ENCODE measurements at regions not wholly inside any gene's neighbourhood (a gene's known extent, or its start where the extent isn't known, plus 50 kb on each side); places are given as distances from the start of the nearest gene placed in this dataset.

- H3K4me3 ChIP-seq: no peak overlapping the region
- H3K9me3 ChIP-seq (replicated peaks; ENCODE audit: control insufficient read depth, insufficient read depth, low read depth, low read length): no peaks in the 10 kb centered on the region
- H3K4me1 ChIP-seq (replicated peaks in 1 of 2; ENCODE audit: control insufficient read depth in 2 of 2, insufficient read depth in 2 of 2, low read length in 2 of 2): no peaks in the 10 kb centered on the region
- no peak overlapping the region for H3K9ac ChIP-seq (ENCODE audit: insufficient read depth in 1 of 2, low read depth in 2 of 2, low read length in 2 of 2)
- POLR2A ChIA-PET: interaction anchor here (0.7 kb wide), 1 partner anchor 25 kb away, joined by 3 read pairs; no protein-coding TSS in a partner anchor
- no peaks in the 10 kb centered on the region for H3K36me3 ChIP-seq (ENCODE audit: control insufficient read depth, insufficient read depth, low read length)
- H3K9me1 ChIP-seq (ENCODE audit: control insufficient read depth, insufficient read depth, low read length): no peaks in the 10 kb centered on the region
- CTCF ChIA-PET (ENCODE audit: low intra/inter-chr PET ratio): no interaction called here
- intact Hi-C loops (cut with micrococcal nuclease): no loop called here
- no peak for DNase-seq (ENCODE audit: extremely low read depth in 1 of 4, low spot score in 3 of 4)
- FAIRE-seq: no peak
- BruUV-seq (replicated peaks): no TSS peak
- no peak overlapping the region for H3K27ac ChIP-seq (ENCODE audit: extremely low read depth, low read depth, low read length)
- in situ Hi-C loops (cut with MboI): no loop called here
- no peak for ATAC-seq
- H3K27me3 ChIP-seq (ENCODE audit: control insufficient read depth in 2 of 2, insufficient read depth in 2 of 2, low read length in 2 of 2): peaks cover 0 to 6% of the 10 kb centered on the region in 2 experiments; a peak in 1 of 5 replicates
- H4K20me1 ChIP-seq (replicated peaks; ENCODE audit: control insufficient read depth, insufficient read depth, low read length): no peaks in the 10 kb centered on the region
- no peak overlapping the region for H2AFZ ChIP-seq (ENCODE audit: low read depth, low read length)
- no peak overlapping the region for H3K4me2 ChIP-seq (ENCODE audit: insufficient read depth, low read length)
- no peaks in the 10 kb centered on the region for H3K79me2 ChIP-seq (ENCODE audit: control insufficient read depth, insufficient read depth, low read length)
- no peak for TF ChIP-seq ZFX (CRISPR knock-in tag; IDR thresholded peaks at IDR 0.05)
- no peak for TF ChIP-seq ZNF165 (CRISPR knock-in tag; IDR thresholded peaks at IDR 0.05; ENCODE audit: borderline replicate concordance)
- no peak for TF ChIP-seq CBFA2T2 (conservative IDR thresholded peaks at IDR 0.05)
- no peak for TF ChIP-seq ZBTB8A (IDR thresholded peaks at IDR 0.05; ENCODE audit: partially characterized antibody)
- no peak for TF ChIP-seq RFX1 (IDR thresholded peaks at IDR 0.05)
- no peak for TF ChIP-seq MTA1 (IDR thresholded peaks at IDR 0.05; ENCODE audit: borderline replicate concordance)
- no peak for TF ChIP-seq TCFL5 (CRISPR knock-in tag; conservative IDR thresholded peaks at IDR 0.05)
- no peak for TF ChIP-seq ZNF23 (CRISPR knock-in tag; IDR thresholded peaks at IDR 0.05)
- TF ChIP-seq HSF4 (CRISPR knock-in tag; IDR thresholded peaks at IDR 0.05; ENCODE audit: borderline replicate concordance): no peak
- no peak for TF ChIP-seq E2F8 (IDR thresholded peaks at IDR 0.05; ENCODE audit: low read depth, partially characterized antibody)
- TF ChIP-seq ZNF347 (CRISPR knock-in tag; IDR thresholded peaks at IDR 0.05; ENCODE audit: low read depth): no peak
- no peak for TF ChIP-seq NFRKB (IDR thresholded peaks at IDR 0.05; ENCODE audit: low read depth)
- TF ChIP-seq TSC22D4 (tag; IDR thresholded peaks at IDR 0.05): no peak
- no peak for TF ChIP-seq RAD51 (IDR thresholded peaks at IDR 0.05; ENCODE audit: borderline replicate concordance, low read depth)
- TF ChIP-seq FIP1L1 (IDR thresholded peaks at IDR 0.05; ENCODE audit: low read depth, low read length, poor library complexity, severe bottlenecking): no peak
- TF ChIP-seq ZNF253 (CRISPR knock-in tag; conservative IDR thresholded peaks at IDR 0.05): no peak
Observed at GRCh38 chr2:237024255-237024654, 61.4 kb upstream of the COPS8 start.

All from K562 (cell line).